ENCODE measurements at regions not wholly inside any gene's neighbourhood (a gene's known extent, or its start where the extent isn't known, plus 50 kb on each side); places are given as distances from the start of the nearest gene placed in this dataset.

DNA sequence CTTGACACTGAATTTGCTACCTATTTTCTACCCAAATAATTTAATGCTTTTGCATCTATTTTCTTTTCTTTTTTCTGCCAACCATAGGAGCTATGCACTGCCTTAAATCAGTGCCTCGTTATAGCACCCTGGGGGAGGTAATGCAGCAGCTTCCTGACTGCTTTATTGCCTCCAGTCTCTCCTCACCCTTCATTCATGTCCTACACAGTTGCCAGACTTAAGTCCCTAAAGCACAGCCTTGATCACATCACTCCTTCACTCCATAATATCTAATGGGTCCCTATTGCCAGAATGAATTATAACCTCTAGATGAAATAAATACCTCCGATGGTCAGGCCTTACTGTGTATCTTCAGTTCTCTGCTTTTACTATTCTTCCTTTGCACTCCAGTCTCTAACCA, 211.2 kb upstream of the GLRA1 start:
- TF ChIP-seq, protein P1, sequence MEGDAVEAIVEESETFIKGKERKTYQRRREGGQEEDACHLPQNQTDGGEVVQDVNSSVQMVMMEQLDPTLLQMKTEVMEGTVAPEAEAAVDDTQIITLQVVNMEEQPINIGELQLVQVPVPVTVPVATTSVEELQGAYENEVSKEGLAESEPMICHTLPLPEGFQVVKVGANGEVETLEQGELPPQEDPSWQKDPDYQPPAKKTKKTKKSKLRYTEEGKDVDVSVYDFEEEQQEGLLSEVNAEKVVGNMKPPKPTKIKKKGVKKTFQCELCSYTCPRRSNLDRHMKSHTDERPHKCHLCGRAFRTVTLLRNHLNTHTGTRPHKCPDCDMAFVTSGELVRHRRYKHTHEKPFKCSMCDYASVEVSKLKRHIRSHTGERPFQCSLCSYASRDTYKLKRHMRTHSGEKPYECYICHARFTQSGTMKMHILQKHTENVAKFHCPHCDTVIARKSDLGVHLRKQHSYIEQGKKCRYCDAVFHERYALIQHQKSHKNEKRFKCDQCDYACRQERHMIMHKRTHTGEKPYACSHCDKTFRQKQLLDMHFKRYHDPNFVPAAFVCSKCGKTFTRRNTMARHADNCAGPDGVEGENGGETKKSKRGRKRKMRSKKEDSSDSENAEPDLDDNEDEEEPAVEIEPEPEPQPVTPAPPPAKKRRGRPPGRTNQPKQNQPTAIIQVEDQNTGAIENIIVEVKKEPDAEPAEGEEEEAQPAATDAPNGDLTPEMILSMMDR (IDR thresholded peaks at IDR 0.05) = no peak
- TF ChIP-seq POLR2A (IDR thresholded peaks at IDR 0.05) = no peak

All from adrenal gland (tissue), 5 donors.